ENCODE measurements at regions not wholly inside any gene's neighbourhood (a gene's known extent, or its start where the extent isn't known, plus 50 kb on each side); places are given as distances from the start of the nearest gene placed in this dataset.

GRCh38 chr7:25665903-25666670 is 437.8 kb upstream of the NPVF start:
- TF ChIP-seq CTCF (IDR thresholded peaks at IDR 0.05) (no peak), POLR2A (IDR thresholded peaks at IDR 0.05) (no peak), EP300 (IDR thresholded peaks at IDR 0.05) (no peak), POLR2AphosphoS5 (IDR thresholded peaks at IDR 0.05) (no peak)

Measured in sigmoid colon (tissue), 4 donors.